Activated CD8-positive, alpha-beta memory T cell treated with anti-CD3 and anti-CD28 coated beads for 36 hours (primary cell): ENCODE measurements at regions not wholly inside any gene's neighbourhood (a gene's known extent, or its start where the extent isn't known, plus 50 kb on each side); places are given as distances from the start of the nearest gene placed in this dataset.

Experiments used
- CTCF ChIA-PET: fragments of 350-600 bp; sonication (Branson Sonifier 250); formaldehyde crosslinking; loops from one replicate; lab custom pipeline; 2021; ENCODE audit warnings: antibody characterized with exemption; lab: Charles Lee
- POLR2A ChIA-PET: fragments of 350-600 bp; sonication (Branson Sonifier 250); formaldehyde crosslinking; loops from one replicate; lab custom pipeline; 2021; ENCODE audit warnings: antibody characterized with exemption; lab: Charles Lee

GRCh38 chr4:54937501-54937900 lies 187.9 kb downstream of the KDR start:
- CTCF ChIA-PET, result no interaction called here
- POLR2A ChIA-PET, result no interaction called here

GRCh38 chr4:54933579-54933978 lies 191.8 kb downstream of the KDR start:
- CTCF ChIA-PET, result no interaction called here
- POLR2A ChIA-PET, result no interaction called here

- POLR2A ChIA-PET, result no interaction called here
- CTCF ChIA-PET, result no interaction called here
These were observed 195.2 kb downstream of the KDR start for GRCh38 chr4:54930226-54930625.

GRCh38 chr4:54929459-54929858 lies 195.9 kb downstream of the KDR start:
- POLR2A ChIA-PET, result no interaction called here
- CTCF ChIA-PET, result no interaction called here

- ChIA-PET CTCF (no interaction called here), POLR2A (no interaction called here)
These were observed 200.5 kb downstream of the KDR start for GRCh38 chr4:54924891-54925290.

GRCh38 chr4:54915276-54915675 lies 210.1 kb downstream of the KDR start:
- ChIA-PET POLR2A (no interaction called here), CTCF (no interaction called here)

- CTCF ChIA-PET, result interaction anchor here (0.6 kb wide), 1 partner anchor 22 kb away, joined by 4 read pairs; no protein-coding TSS in a partner anchor
- POLR2A ChIA-PET, result no interaction called here
These were observed 210.6 kb downstream of the KDR start for GRCh38 chr4:54914781-54915180.

GRCh38 chr4:54913751-54914526 lies 211.5 kb downstream of the KDR start:
- POLR2A ChIA-PET, result no interaction called here
- CTCF ChIA-PET, result interaction anchor here (0.6 kb wide), 1 partner anchor 23 kb away, joined by 4 read pairs; no protein-coding TSS in a partner anchor

GRCh38 chr4:54912155-54912554 lies 213.2 kb downstream of the KDR start:
- ChIA-PET POLR2A (no interaction called here), CTCF (no interaction called here)

GRCh38 chr4:54909961-54910360 lies 215.4 kb downstream of the KDR start:
- POLR2A ChIA-PET, result no interaction called here
- CTCF ChIA-PET, result no interaction called here

- ChIA-PET CTCF (no interaction called here), POLR2A (no interaction called here)
These were observed 216.6 kb downstream of the KDR start for GRCh38 chr4:54908763-54909162.

GRCh38 chr4:54904953-54905352 lies 220.4 kb downstream of the KDR start:
- POLR2A ChIA-PET, result no interaction called here

GRCh38 chr4:54902976-54903375 lies 222.4 kb downstream of the KDR start:
- ChIA-PET POLR2A (no interaction called here), CTCF (no interaction called here)

More at GRCh38 chr4:54904953-54905352, 220.4 kb downstream of the KDR start:
- CTCF ChIA-PET, result no interaction called here

- ChIA-PET POLR2A (no interaction called here), CTCF (no interaction called here)
These were observed 223.1 kb downstream of the KDR start for GRCh38 chr4:54902271-54902670.

GRCh38 chr4:54901202-54901601 lies 224.2 kb downstream of the KDR start:
- CTCF ChIA-PET, result no interaction called here
- POLR2A ChIA-PET, result no interaction called here

- ChIA-PET CTCF (no interaction called here), POLR2A (no interaction called here)
These were observed 226.6 kb downstream of the KDR start for GRCh38 chr4:54898656-54899340.

- POLR2A ChIA-PET, result no interaction called here
- CTCF ChIA-PET, result no interaction called here
These were observed 227.3 kb downstream of the KDR start for GRCh38 chr4:54898056-54898562.

GRCh38 chr4:54897590-54897989 lies 227.8 kb downstream of the KDR start:
- ChIA-PET CTCF (no interaction called here), POLR2A (no interaction called here)

GRCh38 chr4:54882616-54883015 lies 224.9 kb downstream of the KIT start:
- POLR2A ChIA-PET, result no interaction called here
- CTCF ChIA-PET, result no interaction called here

GRCh38 chr4:54879576-54879975 lies 221.8 kb downstream of the KIT start:
- ChIA-PET POLR2A (no interaction called here), CTCF (no interaction called here)

GRCh38 chr4:54877006-54877405 lies 219.2 kb downstream of the KIT start:
- POLR2A ChIA-PET, result no interaction called here

More at GRCh38 chr4:54877006-54877405, 219.2 kb downstream of the KIT start:
- CTCF ChIA-PET, result no interaction called here
